NCI-H128 (cell line): ENCODE measurements at regions not wholly inside any gene's neighbourhood (a gene's known extent, or its start where the extent isn't known, plus 50 kb on each side); places are given as distances from the start of the nearest gene placed in this dataset.

ENCODE experiments used
- DNase-seq: peaks from one replicate; lab custom pipeline; 2025; ENCODE audit not compliant: unreplicated experiment; lab: John Stamatoyannopoulos, UW

DNA sequence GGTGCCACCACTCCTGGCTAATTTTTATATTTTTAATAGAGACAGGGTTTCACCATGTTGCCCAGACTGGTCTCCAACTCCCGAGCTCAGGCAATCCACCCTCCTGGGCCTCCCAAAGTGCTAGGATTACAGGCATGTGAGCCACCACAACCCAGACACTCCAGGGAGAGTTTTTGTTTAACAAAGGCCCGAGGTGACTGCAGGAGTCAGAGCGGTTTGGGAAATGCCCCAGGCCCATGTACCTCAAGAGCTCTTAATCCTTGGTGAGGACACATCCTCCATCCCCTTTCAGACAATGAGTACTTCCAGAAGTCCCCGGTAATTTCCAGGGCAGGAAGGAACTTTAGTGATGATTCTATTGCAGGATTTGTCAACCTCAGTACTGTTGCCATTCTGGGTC lies 176.0 kb downstream of the ESRRB start:
- DNase-seq = no peak

DNA sequence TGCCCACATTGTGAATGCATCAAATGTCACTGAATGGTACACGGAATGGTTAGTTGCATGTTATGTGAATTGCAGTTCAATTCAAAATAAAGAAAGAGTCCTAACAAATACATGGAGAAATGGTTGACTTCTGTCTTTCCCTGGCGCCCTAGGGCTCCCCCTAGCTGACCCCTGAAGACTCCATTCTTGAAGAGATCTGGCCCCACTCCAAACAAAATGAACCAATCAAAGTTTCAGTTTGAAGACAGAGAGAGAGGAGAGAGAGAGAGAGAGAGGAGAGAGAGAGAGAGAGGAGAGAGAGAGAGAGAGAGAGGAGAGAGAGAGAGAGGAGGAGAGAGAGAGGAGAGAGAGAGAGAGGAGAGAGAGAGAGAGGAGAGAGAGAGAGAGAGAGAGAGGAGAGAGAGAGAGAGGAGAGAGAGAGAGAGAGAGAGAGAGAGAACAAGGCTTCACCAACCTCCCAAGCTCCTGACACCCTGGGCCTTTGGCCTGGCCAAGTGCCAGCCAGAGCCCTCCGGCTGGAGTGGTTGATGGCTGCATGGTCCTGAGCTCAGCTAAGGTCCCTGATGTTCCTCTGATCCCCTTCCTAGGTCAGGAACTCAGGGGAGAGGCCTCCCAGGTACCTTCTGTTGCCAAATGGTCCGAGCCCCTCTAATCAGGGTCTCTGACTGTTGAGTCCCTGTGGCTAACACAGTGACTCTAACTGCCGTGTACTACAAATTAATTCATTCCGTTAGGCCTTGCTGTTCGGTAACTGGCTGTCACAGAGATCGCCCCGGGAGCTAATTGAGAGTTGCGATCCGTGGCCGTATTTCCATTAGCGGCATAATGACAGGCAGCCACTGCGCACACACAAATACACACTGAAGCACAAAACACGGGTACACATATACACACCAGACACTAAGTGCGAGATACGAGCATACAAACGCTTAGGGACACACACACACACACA lies 188.8 kb downstream of the ESRRB start:
- DNase-seq = no peak

DNA sequence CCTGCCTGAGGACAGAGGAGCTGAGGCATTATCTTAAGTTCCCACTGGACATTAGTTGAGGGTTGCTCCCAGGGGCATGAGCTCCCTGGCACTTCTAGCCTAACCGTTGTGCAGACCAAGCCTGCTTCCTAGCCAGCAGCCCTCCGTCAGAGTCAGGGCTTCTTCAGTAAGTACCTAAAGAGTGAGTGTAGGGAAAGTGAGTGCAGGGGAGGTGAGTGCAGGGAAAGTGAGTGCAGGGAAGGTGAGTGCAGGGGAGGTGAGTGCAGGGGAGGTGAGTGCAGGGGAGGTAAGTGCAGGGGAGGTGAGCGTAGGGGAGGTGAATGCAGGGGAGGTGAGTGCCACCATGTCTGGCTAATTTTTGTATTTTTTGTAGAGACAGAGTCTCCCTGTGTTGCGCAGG lies 190.5 kb downstream of the ESRRB start:
- no peak for DNase-seq

DNA sequence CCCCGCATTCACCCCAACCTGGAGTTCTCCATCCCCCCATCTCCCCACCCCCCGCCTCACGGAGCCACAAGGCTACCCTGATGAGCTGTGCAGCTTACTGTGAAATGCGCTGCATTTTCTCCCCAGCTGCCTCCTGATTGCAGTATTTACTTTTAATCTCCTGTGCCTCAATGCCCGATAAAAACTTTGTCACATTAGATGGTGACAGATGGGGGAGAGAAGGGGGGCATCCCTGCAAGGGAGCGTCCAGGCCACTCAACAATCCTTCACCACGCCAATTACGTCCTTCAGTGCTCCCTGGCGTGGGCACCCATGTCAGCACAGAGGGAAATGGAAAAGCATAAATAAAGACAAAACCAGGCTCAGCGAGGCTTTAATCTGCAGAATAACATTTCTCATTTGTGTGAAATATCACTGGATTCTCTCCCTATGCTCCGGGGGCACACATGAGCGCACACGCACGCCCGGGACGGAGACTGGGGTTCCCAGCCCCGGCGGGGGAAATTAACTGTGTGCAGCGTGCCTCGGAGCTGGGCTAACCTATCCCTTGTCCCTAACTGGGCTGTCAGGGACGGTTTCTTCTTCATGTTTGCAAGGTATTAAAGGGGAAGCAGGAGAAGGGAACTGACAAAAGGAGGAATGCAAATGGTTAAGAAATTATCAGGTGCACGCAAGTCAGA lies 186.7 kb upstream of the VASH1 start:
- no peak for DNase-seq

DNA sequence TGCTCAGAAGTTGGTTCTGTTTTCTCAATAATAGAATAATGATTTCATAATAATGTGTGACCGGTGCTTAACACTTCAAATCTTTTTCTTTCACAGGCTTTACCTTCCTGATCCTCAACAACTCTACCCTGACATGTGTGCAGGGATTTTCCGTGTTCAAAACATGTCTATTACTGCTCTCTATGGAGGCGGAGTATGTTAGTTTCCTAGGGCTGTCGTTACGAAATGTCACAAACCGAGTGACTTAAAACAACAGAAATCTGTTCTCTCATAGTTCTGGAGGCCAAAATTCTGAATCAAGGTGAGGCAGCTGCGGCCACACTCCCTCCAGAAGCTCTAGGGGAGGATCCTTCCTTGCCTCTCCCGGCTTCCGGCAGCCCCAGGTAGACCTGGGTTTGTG lies 186.2 kb upstream of the VASH1 start:
- DNase-seq = no peak

DNA sequence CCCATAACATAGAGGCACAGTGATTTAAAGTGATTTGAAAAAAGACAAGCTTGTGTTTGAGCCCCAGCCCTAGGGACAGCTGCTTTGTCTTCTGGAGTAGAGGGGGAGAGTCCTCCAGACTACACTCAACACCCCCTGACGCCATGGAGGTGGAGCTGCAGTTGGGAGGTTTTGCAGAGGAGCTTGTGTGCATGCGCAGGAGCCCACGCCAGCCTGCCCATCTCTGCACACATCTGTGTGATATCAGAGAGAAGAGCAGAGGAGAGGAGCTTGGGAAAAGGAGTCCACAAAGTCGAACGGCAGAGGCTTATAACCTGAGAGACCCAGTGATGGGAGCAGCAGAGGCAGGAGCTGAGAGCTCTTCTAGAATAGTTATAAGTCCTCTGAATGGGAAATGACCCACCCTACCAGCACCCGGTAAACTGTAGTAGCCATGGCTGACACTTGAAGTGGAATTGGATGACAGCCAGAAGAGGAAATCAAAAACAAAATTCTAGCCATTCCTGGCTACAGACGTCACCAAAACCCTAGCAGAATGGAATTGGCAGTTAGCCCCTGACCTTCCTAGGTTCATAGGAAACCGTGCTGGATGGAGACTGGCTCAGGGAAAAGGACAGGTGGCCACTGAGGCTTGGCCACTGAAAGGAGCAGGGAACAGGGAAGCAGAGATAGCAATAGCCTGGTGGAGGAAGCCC lies 185.1 kb upstream of the VASH1 start:
- DNase-seq = no peak

DNA sequence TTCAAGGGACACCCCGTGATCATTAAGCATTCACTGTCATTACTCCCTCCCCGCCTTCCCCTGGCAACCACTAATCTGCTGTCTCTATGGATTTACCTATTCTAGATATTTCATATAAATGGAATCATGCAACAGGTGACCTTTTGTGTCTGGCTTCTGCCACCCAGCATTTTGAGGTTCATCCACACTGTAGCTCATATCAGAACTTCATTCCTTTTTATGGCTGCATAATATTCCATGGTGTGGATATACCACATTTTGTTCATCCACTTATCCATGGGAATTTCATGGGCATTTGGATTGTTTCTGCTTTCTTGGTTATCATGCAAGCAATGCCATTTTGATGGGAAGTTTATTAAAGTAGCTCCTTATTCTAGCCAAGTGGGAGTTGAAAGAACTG lies 184.2 kb upstream of the VASH1 start:
- DNase-seq = no peak

DNA sequence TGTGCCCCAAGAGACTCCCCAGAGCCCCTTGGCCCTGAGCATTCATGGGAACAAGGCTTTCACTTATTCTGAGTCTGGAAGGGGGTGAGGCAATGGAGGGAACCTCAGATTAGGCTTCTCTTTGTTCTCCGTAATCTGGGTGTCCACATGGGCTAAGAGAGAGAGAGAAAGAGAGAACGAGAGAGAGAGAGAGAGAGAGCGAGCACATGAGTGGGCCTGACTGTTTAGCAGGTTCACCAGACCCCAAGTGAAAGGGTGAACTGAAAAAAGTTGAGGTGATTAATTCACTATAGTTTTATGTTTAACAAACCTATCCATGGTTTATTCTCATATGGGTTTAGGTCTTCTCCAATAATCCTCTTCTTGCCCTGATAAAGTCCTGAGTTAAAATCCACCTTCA lies 183.4 kb upstream of the VASH1 start:
- no peak for DNase-seq

DNA sequence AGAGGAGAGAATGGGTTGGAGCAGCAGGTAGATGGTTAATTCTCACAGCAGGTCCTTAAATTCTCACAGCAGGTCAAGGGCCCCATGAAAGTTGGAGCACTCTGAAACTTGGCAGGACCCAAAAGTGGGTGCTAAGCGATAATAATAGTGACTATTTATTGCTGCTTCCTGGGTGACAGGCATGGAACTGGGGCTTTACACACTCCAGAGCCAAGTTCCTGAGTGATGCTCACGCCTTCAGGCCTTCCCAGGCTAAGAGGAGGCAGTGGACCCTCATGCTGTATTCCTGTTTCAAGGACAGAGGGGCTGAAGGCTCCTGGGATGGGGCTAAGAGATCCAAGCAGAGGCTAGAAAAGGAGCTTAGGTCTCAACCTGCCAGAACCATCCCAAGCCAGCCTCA lies 180.9 kb upstream of the VASH1 start:
- DNase-seq = no peak

DNA sequence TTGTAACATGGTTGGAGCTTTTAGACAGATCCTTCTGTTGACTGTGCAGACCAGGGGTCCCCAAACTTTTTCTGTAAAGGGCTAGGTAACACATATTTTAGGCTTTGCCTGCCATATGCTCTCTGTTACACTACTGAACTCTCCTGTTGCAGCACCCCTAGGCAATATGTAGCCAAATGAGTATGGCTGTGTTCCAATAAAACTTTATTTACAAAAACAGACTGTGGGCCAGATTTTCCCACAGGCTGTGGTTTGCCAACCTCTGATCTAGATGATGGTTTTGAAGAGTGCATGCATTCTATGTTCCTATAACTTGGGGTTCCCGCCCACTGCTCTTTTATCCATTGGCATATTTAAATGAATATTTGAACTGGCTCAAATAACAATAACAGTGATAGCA lies 180.3 kb upstream of the VASH1 start:
- DNase-seq = no peak

DNA sequence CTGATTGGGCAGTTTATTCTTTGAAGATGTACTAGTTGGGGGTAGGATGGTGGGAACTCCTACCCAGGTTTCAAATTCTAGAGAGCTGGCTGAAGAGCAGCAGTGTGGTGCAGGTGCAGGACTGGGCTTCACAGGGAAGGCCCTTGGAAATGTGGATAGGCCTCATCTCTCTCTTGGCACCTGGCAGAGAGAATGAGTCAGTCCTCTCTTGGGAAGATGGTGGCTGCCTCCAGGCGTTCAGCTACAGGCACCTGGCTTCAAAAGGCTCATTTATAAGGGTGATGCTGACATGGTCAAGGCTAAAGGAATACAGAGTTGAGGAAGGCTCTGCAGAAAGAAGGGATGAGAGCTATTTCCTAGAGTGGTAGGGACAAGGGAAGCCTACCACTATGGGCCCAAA lies 179.7 kb upstream of the VASH1 start:
- no peak for DNase-seq

DNA sequence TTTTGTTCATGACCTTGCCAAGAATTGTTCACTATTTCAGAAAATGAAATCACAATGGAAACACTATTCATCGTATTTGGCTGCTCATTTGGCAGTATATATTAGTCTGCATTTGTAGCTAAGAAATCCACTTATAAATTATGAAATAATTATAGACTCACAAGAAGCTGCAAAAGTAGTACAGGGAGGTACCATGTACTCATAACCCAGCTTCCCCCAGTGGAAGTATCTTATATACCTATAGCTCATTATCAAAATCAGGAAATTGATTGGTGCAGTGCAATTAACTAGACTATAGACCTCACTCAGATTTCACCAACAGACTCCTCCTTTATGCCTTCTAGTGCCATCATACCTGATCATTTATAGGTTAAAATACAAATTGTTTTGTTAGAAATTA lies 178.8 kb upstream of the VASH1 start:
- DNase-seq = no peak

DNA sequence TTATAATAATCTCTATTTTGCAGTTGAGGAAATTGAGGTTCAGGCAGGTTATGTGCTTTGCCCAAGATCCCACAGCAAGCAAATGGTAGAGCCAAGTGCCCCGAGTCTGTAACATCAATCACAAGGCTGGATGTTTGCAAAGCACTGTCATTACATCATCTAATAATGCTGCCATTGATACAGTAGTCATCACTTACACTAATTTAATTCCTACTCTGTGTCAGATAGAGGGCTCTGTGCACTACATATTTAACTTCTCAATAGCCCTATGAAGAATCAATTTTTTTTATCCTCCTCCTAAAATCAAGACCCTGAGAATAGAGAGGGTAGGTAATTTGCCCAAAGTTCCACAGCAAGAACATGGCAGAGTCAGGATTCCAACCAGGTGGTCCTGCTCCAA lies 178.1 kb upstream of the VASH1 start:
- no peak for DNase-seq

DNA sequence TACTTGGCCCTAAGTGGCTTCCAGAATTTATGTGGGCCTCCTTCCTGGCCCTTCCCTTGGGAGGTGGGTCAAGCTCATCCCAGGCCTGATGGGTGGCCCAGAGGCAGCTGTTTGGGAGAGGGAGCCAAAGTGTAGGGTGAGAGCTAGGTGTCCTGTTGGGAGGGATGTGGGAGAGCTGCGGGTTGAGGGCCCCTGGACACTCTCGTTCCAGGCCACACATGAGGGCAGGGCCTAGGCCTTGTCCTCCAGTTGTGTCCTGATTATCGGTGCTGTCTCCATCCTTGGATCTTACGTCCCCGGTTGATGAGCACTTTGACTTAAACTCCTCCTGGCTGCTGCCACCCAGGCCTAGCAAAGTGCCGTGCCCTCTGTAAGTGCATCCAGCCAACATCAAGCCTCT lies 177.5 kb upstream of the VASH1 start:
- no peak for DNase-seq

DNA sequence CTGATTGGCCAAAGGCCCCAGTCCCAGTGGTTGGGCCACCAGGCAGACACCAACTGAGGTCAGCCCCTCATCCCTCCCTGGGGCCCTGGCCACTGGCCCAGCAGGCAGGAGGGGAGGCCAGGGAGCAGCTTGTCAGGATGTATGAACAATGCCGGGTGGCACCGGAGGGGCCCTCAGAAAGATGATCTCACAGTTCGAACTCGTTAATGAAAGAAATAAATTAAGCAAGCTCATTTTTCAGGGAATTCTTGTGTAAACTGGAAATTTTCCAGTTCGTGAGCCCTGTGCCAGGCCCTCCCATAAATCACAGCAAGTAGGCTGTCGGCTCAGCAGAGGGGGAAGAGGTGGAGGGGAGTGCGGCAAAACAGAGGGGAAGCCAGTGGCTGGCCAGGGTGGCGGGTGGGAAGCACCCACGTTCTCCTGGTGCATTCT lies 177.0 kb upstream of the VASH1 start:
- no peak for DNase-seq

DNA sequence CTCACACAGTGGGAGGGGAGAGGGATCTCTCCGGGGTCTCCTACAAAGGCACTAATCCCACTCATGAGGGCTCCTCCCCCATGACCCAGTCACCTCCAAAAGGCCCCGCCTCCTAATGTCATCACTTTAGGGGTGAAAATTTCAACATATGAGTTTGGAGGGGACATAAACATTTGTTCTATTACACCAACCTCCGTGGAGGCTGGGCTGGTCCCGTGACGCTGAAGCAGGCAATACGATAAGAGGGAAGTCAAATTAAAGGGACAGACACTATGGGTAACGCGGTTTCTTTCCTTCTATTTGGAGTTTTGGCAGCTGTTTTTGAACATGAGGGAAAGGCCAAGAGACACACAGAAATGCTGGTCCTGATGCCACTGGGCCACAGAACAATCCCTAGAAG lies 175.7 kb upstream of the VASH1 start:
- no peak for DNase-seq

DNA sequence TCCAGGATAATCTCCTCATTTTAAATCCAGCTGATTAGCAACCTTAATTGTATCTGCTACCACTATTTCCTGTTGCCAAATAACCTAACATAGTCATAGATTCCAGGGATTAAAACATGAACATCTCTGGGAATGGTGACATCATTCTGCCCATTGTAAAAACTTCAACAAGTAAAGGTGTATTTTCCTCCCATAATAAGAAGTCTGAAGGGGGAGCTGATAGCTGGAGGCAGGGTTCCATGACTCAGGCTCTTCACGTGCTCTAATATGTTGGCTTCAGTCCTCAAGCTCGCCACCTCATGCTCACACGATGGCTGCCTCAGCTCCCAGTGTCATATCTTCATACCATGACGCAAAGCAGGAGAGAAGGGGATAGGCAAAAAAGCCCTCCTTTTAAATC lies 172.0 kb upstream of the VASH1 start:
- no peak for DNase-seq

DNA sequence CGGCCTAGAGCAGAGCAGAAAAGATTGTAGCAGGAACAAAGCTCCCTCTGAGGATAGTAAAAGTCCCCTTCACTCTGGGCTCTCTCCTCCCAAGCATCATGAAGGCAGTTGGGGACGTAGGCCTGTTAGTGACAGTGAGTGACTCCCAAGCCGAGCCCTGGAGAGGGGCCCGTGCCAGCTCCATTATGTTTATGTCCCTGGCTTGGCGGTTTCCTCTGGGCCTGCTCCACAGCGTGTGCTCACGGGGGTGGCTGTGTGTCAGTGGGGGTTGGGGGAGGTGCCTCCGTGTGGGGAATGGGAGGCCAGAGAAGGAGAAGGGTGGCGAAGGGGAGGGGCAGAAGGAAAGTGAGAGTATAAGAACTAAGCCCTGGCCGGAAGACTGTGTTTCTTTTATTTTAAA lies 170.0 kb upstream of the VASH1 start:
- DNase-seq = no peak

DNA sequence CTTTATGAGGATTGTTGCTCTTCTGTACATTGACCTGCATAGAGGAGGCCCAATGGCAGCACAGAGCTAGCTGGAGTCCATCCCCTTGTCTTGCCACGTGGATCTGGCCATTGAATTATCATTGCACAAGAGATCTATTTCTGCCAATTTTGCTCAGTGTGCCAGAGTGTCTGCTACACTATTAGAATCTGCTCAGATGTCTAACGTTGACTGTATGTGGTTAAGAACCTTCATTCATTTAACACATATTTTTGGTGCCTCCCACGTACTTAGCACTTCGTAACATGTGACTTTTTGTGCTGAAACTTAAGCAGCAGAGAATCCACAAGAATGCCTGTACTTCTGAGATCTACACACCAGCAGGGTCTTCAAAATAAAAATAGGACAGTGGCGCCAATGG lies 166.0 kb upstream of the VASH1 start:
- no peak for DNase-seq

DNA sequence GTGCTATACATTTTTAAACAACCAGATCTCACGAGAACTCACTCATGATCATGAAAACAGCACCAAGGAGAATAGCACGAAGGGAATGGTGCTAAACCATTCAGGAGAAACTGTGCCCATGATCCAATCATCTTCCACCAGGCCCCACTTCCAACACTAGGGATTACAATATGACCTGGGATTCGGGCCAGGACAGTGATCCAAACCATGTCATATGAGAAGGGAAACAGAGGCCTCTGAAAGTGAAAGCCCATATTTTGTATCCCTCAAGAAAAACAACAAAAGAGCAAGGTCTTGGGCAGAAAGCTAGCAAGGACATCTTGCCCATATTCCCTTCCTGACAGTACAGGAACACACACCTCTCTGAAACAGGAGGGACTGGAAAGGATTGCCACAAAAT lies 163.9 kb upstream of the VASH1 start:
- no peak for DNase-seq

DNA sequence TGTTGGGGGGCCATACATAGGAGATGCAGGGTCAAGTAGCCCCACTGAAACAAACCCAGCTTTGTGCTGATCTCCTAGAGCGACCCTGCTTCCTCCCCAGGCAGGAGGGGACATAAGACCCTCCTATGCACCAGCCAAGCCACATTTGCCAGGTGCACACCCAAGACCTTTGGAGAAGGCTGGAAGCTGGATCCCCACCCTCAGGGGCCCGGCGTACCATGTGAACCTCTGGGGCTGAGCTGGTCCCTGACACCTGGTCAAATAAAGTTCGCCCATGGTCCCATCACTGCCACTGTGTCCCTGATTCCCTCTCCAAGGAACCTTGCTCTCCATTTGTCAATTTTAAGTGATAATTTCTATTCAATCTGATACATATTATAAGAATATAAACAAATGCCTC lies 162.1 kb upstream of the VASH1 start:
- no peak for DNase-seq
